ENCODE measurements at regions not wholly inside any gene's neighbourhood (a gene's known extent, or its start where the extent isn't known, plus 50 kb on each side); places are given as distances from the start of the nearest gene placed in this dataset.

DNA sequence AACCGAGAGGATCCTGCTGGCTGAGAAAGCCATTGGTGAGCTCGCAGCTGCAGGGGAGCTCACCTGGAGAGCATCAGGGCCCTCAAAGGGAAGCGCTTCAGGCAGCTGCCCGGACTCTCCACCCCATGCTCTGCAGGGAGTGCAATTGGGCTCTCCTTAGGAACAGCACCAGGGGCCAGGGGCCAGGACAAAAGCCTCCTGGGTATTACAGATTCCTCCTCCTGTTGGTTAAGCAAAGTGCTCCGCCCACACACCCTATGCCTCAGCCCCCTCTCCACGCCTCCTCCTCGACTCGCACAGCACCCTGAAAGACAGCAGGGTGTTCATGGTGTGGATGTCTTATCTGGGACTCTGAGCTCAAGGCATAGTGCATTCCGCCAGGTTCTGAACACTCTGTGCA lies 139.9 kb downstream of the SHANK2 start:
- peak overlapping the region; percentile 38 for H3K27ac Mint-ChIP-seq
- TF ChIP-seq, protein P1, sequence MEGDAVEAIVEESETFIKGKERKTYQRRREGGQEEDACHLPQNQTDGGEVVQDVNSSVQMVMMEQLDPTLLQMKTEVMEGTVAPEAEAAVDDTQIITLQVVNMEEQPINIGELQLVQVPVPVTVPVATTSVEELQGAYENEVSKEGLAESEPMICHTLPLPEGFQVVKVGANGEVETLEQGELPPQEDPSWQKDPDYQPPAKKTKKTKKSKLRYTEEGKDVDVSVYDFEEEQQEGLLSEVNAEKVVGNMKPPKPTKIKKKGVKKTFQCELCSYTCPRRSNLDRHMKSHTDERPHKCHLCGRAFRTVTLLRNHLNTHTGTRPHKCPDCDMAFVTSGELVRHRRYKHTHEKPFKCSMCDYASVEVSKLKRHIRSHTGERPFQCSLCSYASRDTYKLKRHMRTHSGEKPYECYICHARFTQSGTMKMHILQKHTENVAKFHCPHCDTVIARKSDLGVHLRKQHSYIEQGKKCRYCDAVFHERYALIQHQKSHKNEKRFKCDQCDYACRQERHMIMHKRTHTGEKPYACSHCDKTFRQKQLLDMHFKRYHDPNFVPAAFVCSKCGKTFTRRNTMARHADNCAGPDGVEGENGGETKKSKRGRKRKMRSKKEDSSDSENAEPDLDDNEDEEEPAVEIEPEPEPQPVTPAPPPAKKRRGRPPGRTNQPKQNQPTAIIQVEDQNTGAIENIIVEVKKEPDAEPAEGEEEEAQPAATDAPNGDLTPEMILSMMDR (conservative IDR thresholded peaks at IDR 0.05) = no peak
- H3K27ac ChIP-seq (ENCODE audit: low read depth, low read length) = no peak overlapping the region

GRCh38 chr11:71109586-71109985 lies 142.8 kb downstream of the SHANK2 start:
- Mint-ChIP-seq H3K4me3 (no peak overlapping the region), H3K27me3 (ENCODE audit: insufficient read depth) (no peaks in the 10 kb centered on the region), H3K9me3 (no peaks in the 10 kb centered on the region), H3K36me3 (ENCODE audit: low read depth) (peaks cover 34% of the 10 kb centered on the region), H3K4me1 (peaks cover 16% of the 10 kb centered on the region), H3K27ac (no peak overlapping the region)
- no peaks in the 10 kb centered on the region for H3K27me3 ChIP-seq (ENCODE audit: control insufficient read depth, insufficient read depth, low read length, poor library complexity, severe bottlenecking)
- 95% methylated on average over 9 to 13 of the region's 13 CpGs for WGBS, 2 experiments (ENCODE audit: insufficient coverage in 1 of 2, insufficient read length in 1 of 2)
- no peak for DNase-seq
- H3K4me3 ChIP-seq (ENCODE audit: low read length) = no peak overlapping the region
- TF ChIP-seq, protein P1 (conservative IDR thresholded peaks at IDR 0.05) = no peak
- no peaks in the 10 kb centered on the region for H3K9me3 ChIP-seq (ENCODE audit: control insufficient read depth, low read length)
- no peak overlapping the region for H3K27ac ChIP-seq (ENCODE audit: low read depth, low read length)
- peaks cover 3% of the 10 kb centered on the region for H3K36me3 ChIP-seq (ENCODE audit: control insufficient read depth, insufficient read depth, low read length)
- no peak overlapping the region for H3K9ac ChIP-seq (ENCODE audit: extremely low read depth, low read length, poor library complexity, severe bottlenecking)
- H3K4me1 ChIP-seq (ENCODE audit: control insufficient read depth, insufficient read depth, low read length) = no peaks in the 10 kb centered on the region

More for the DNA sequence above, 139.9 kb downstream of the SHANK2 start:
- 74 to 78% methylated on average over 3 to 9 of the region's 9 CpGs for WGBS, 2 experiments (ENCODE audit: insufficient coverage in 1 of 2, insufficient read length in 1 of 2)
- Histone ChIP-seq H3K4me1 (ENCODE audit: control insufficient read depth, insufficient read depth, low read length) (no peaks in the 10 kb centered on the region), H3K9ac (ENCODE audit: extremely low read depth, low read length, poor library complexity, severe bottlenecking) (no peak overlapping the region), H3K9me3 (ENCODE audit: control insufficient read depth, low read length) (no peaks in the 10 kb centered on the region), H3K36me3 (ENCODE audit: control insufficient read depth, insufficient read depth, low read length) (peaks cover 8% of the 10 kb centered on the region), H3K27me3 (ENCODE audit: control insufficient read depth, insufficient read depth, low read length, poor library complexity, severe bottlenecking) (no peaks in the 10 kb centered on the region), H3K4me3 (ENCODE audit: low read length) (no peak overlapping the region)
- no peak overlapping the region for H3K4me3 Mint-ChIP-seq
- no peaks in the 10 kb centered on the region for H3K27me3 Mint-ChIP-seq (ENCODE audit: insufficient read depth)
- no peaks in the 10 kb centered on the region for H3K9me3 Mint-ChIP-seq
- peak; percentile 56 for DNase-seq
- H3K4me1 Mint-ChIP-seq = peaks cover 16% of the 10 kb centered on the region
- H3K36me3 Mint-ChIP-seq (ENCODE audit: low read depth) = peaks cover 42% of the 10 kb centered on the region

DNA sequence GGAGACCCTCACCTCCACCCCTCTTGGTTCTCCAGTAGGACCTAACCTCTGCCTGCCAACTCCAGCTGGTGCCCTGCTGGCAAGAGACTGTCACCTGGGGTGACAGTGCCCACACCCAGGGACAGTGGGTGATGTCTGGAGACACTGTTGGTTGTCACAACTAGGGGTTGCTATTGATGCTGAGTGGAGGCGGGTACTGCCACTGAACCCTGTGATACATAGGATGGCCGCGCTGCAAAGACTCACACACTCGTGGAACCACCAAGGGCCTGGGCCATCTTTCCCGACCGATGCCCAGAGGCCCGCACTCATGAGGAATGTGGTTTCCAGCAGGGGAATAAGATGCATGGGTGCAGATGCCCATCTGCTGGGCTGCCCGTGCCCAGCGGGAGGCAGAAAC lies 143.2 kb downstream of the SHANK2 start:
- Mint-ChIP-seq H3K27ac (no peak overlapping the region), H3K9me3 (no peaks in the 10 kb centered on the region), H3K36me3 (ENCODE audit: low read depth) (peaks cover 34% of the 10 kb centered on the region), H3K4me1 (peaks cover 16% of the 10 kb centered on the region), H3K4me3 (no peak overlapping the region), H3K27me3 (ENCODE audit: insufficient read depth) (no peaks in the 10 kb centered on the region)
- TF ChIP-seq, protein P1 (conservative IDR thresholded peaks at IDR 0.05) = no peak
- Histone ChIP-seq H3K4me3 (ENCODE audit: low read length) (no peak overlapping the region), H3K27ac (ENCODE audit: low read depth, low read length) (no peak overlapping the region), H3K9me3 (ENCODE audit: control insufficient read depth, low read length) (no peaks in the 10 kb centered on the region), H3K27me3 (ENCODE audit: control insufficient read depth, insufficient read depth, low read length, poor library complexity, severe bottlenecking) (no peaks in the 10 kb centered on the region), H3K4me1 (ENCODE audit: control insufficient read depth, insufficient read depth, low read length) (no peaks in the 10 kb centered on the region), H3K36me3 (ENCODE audit: control insufficient read depth, insufficient read depth, low read length) (peaks cover 3% of the 10 kb centered on the region), H3K9ac (ENCODE audit: extremely low read depth, low read length, poor library complexity, severe bottlenecking) (no peak overlapping the region)
- no peak for DNase-seq
- 92 to 98% methylated on average over 6 to 9 of the region's 9 CpGs for WGBS, 2 experiments (ENCODE audit: insufficient coverage in 1 of 2, insufficient read length in 1 of 2)
